Occipital lobe (tissue), 1 donor: ENCODE measurements at regions not wholly inside any gene's neighbourhood (a gene's known extent, or its start where the extent isn't known, plus 50 kb on each side); places are given as distances from the start of the nearest gene placed in this dataset.

Experiments
- DNase-seq: peaks from one replicate; lab custom pipeline; 2025; lab: John Stamatoyannopoulos, UW

GRCh38 chr11:37087650-37088572, 489.9 kb upstream of the RAG2 start:
- no peak for DNase-seq

GRCh38 chr11:37078521-37078920, 480.5 kb upstream of the RAG2 start:
- DNase-seq = no peak

- DNase-seq = no peak
These were observed 478.8 kb upstream of the RAG2 start for GRCh38 chr11:37076866-37077265.

- DNase-seq = no peak
These were observed 474.6 kb upstream of the RAG2 start for GRCh38 chr11:37072538-37073055.

DNA sequence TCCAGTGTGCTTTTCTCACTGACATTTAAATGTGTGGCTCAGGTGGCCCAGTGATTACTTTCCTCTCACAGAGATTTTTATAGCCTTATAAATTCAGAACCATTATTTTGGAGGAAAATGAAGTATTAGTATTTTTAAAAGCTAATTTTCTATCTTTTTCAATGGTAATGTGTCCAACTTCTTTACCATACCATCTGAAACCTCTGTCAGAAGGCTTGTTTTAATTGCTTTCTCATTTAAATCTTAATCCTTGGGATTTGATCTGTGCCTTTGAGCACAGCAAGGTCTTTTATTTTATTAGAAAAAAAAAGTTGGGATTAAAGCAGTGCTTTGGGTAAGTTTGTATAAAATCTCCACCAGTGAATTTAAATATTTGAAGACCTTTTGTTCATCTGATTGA, 452.3 kb upstream of the RAG2 start:
- DNase-seq = no peak

- no peak for DNase-seq
These were observed 442.9 kb upstream of the RAG2 start for GRCh38 chr11:37040921-37041320.

GRCh38 chr11:37038911-37039310, 440.9 kb upstream of the RAG2 start:
- DNase-seq = no peak

GRCh38 chr11:37026741-37027140, 428.7 kb upstream of the RAG2 start:
- DNase-seq = no peak

DNA sequence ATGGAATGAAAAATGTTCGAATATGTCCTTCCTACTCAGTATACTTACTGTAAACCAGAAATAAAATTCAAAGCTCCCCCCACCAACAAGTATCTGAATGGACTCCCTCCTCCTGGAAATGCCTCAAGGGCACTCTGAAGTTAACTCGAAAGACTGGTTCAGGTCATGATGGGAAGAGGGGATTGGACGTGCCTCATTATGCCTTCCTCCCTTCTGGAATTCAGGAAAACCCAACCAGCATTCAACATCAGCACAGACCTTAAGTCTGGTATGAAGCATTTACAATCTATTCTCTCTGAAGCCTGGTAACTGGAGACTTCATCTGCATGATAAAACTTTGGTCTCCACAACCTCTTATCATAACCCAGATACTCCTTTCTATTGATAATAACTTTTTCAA, 428.3 kb upstream of the RAG2 start:
- DNase-seq = no peak

- no peak for DNase-seq
These were observed 408.5 kb upstream of the RAG2 start for GRCh38 chr11:37006563-37006962.

- no peak for DNase-seq
These were observed 404.8 kb upstream of the RAG2 start for GRCh38 chr11:37002831-37003230.

GRCh38 chr11:36997656-36998055, 399.6 kb upstream of the RAG2 start:
- DNase-seq = no peak

DNA sequence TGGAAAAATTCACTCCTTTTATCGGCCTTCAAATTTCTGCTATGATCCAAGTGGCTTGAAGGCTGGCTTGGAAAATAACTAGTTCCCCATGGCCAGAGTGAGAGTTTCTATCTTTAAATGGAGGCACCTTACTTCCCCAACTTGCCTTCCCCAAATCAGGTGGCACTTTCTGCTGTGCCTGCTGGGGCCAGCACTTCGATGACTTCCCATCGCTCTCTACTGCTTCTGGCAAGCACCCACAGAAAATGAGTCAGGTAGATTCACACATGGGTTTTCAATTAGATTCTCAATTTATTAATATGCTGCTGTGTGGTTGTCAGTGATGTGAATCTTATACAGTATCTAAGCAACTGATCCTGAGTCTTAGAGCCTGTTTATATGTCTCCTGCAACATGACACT, 398.8 kb upstream of the RAG2 start:
- DNase-seq = no peak

DNA sequence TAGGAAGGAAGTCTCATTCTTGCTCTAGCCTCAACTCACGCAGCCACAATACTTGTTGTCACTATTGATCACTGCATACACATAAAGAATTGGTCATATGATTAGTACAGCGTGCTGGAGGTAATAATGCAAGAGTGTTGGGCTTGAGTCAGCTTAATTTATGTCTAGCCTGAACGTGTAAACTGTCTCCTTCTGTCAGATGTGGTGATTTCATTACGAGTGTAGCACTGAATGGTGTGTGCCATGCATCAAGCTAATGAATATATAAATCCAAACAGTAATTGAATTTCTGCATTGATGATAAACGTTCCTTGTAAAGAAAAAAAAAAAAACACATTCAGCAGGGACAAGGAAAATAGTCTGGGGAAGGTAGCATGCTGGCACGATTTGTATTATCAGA, 396.2 kb upstream of the RAG2 start:
- no peak for DNase-seq

DNA sequence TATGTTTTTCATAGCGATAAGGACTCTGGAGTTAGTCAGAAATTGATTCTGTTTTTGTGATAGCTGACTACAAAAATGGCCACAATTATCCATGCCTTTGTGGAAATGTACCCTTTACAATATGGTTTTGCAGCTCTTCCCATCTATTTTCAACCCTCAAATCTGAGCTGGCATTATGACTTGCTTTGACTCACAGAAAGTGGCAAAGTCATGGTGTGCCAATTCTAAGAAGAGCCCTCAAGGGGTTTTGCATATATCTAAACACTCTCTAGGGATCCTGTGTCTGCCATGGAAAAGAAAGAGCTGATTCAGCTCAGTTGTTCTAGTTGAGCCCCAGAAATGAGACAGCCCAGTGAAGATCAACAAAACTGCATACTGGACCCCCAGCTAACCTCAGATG, 390.5 kb upstream of the RAG2 start:
- DNase-seq = no peak

- DNase-seq = no peak
These were observed 387.5 kb upstream of the RAG2 start for GRCh38 chr11:36985562-36985961.

- DNase-seq = no peak
These were observed 378.7 kb upstream of the RAG2 start for GRCh38 chr11:36976741-36977140.

- DNase-seq = no peak
These were observed 376.7 kb upstream of the RAG2 start for GRCh38 chr11:36974771-36975170.

- DNase-seq = no peak
These were observed 355.9 kb upstream of the RAG2 start for GRCh38 chr11:36953976-36954375.

DNA sequence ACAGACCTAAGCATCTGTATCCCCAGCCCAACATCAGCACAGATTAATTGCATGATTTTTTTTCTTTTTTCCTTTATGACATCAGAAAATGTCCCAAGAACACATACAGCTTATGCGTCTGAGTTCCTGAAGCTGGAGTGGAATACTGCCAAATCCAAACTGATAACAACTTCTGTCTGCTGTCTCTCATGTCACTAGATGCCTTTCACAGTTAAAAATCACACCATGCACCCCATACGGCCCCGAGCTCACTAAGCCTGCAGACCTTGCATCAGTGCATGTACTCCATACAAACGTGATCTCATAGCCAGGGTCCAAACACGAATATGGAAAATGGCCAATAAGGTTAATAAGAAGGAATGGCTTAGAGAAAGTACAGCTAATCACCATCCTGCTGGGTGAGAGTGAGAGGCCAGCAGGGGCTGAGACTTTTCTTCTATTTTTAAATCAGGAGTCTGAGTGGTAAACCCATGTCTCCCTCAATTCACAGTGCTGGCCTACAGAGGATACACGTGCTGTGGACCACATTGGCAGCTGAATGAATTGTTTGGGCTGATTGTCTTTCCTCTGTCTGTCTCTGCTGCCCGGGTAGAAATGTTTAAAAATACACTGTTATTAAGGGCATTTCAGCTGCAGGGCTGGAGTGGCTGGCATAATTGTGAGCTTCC, 350.6 kb upstream of the RAG2 start:
- DNase-seq = no peak

DNA sequence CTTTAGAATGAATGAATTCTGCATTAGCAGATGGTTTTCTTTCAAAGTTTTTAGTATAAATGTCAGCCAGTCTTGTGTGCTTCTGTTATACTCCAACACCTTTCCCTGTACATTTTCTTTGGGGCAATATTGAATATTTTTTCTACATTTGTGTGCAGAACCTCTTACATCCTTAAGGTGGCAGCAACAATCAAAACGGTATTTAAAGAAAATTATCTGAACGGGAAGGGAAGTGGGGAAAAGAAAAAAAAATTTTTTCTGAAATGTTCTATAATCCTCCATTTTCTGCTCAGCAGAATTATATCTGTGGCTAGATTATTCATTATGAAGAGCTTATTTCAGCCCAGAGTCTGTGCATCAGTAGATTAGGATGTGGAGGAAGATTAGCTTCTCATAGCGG, 347.3 kb upstream of the RAG2 start:
- no peak for DNase-seq

- DNase-seq = no peak
These were observed 335.4 kb upstream of the RAG2 start for GRCh38 chr11:36933481-36933880.

DNA sequence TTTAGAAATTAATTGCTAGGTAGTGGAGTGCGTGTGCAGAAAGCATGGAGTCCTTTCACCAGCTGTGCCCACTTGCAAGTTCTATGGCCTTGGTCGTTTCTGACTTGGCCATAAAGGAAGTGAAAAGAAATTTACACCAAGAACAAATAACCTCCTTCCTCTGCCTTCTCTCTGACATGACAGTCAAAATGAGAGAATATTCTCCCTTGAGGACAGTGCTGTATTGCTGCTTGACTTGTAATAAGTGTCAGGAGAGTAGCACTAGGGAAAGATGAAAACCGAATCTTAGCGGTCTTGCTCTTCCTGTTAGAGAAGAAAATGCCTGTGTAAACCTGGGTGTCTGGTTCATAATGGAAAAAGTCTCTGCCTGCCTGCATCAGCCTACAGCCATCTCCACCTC, 333.1 kb upstream of the RAG2 start:
- DNase-seq = no peak
